ENCODE measurements at regions not wholly inside any gene's neighbourhood (a gene's known extent, or its start where the extent isn't known, plus 50 kb on each side); places are given as distances from the start of the nearest gene placed in this dataset.

GRCh38 chr3:30307372-30307950, 298.9 kb upstream of the TGFBR2 start:
- Histone ChIP-seq H3K36me3 (no peaks in the 10 kb centered on the region), H3K4me1 (peaks cover 0 to 7% (median 0%) of the 10 kb centered on the region in 9 donors), H3K9me3 (peaks cover 0 to 20% (median 0%) of the 10 kb centered on the region in 11 donors), H3K27me3 (no peaks in the 10 kb centered on the region), H3K4me3 (no peak overlapping the region), H3K27ac (peak overlapping the region in 1 of 10 donors; percentile 4)
- TF ChIP-seq CTCF (IDR thresholded peaks at IDR 0.05): no peak
- ATAC-seq: no peak
- intact Hi-C loops (cut with DNase I): no loop called here
- no peak for DNase-seq

DNA sequence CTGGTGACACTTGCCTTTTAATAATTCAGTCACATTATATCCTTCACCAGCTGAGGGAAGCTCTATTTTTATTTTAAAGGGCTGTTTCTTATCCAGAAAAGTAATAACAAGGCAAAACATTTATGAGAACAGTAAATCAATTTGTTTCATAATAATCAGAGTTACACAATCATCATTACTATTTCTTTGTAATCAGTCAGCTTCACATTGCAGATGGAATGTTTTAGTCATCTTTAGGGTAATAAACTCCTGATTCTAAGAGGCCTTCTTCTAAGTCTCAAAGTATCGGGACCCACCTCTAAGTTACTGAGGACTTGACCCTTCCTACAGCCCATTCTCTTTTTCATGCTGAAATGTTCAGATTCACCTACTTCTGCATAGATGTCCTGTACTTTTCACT, 298.3 kb upstream of the TGFBR2 start:
- Histone ChIP-seq H3K27me3 (no peaks in the 10 kb centered on the region), H3K36me3 (no peaks in the 10 kb centered on the region), H3K27ac (peak overlapping the region in 2 of 10 donors; percentile 4 to 19), H3K4me1 (peaks cover 0 to 7% (median 0%) of the 10 kb centered on the region in 9 donors), H3K4me3 (no peak overlapping the region), H3K9me3 (peaks cover 0 to 20% (median 0%) of the 10 kb centered on the region in 11 donors)
- DNase-seq (no peak), ATAC-seq (no peak)
- TF ChIP-seq CTCF (IDR thresholded peaks at IDR 0.05): no peak
- 88 to 90% methylated on average over 1 of the region's 1 CpG for WGBS, 2 donors
- intact Hi-C loops (cut with DNase I): no loop called here

- 81 to 83% methylated on average over 2 of the region's 2 CpGs for WGBS, 2 donors
- ATAC-seq: no peak
- no peak for TF ChIP-seq CTCF (IDR thresholded peaks at IDR 0.05)
- Histone ChIP-seq H3K27me3 (no peaks in the 10 kb centered on the region), H3K4me1 (peaks cover 0 to 15% (median 0%) of the 10 kb centered on the region in 9 donors), H3K4me3 (no peak overlapping the region), H3K9me3 (peaks cover 0 to 10% (median 0%) of the 10 kb centered on the region in 11 donors), H3K36me3 (no peaks in the 10 kb centered on the region), H3K27ac (no peak overlapping the region)
- intact Hi-C loops (cut with DNase I): loop anchor here in 1 of 10 donors (10.0 kb wide), 1 partner anchor 385 kb away; no protein-coding TSS in a partner anchor
- no peak for DNase-seq
These were observed 296.1 kb upstream of the TGFBR2 start for GRCh38 chr3:30309961-30310954.

DNA sequence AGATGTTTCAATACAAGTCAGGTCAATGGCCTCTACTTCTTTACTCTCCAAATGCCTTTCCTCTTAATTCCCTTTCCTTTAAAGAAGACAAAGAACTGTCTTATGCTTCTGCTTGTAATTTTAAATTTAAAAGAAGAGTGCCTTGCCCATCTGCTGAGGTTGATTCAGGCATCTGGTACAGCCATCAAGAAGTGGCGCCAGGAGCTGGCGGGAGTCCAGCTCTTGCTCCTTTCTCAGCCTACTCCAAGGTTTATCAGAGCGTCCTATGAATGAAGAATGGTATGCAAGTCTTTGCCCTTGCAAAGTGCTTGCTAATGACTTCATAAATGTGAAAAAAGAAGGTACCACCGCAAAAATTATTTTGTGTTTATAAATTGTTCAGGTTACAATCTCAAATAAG, 294.6 kb upstream of the TGFBR2 start:
- intact Hi-C loops (cut with DNase I): loop anchor here in 1 of 10 donors (10.0 kb wide), 1 partner anchor 383 kb away; no protein-coding TSS in a partner anchor
- ATAC-seq: no peak
- peaks cover 0 to 20% (median 0%) of the 10 kb centered on the region in 9 donors for H3K4me1 ChIP-seq
- no peak overlapping the region for H3K4me3 ChIP-seq
- H3K9me3 ChIP-seq: peaks cover 0 to 7% (median 0%) of the 10 kb centered on the region in 11 donors
- no peaks in the 10 kb centered on the region for H3K27me3 ChIP-seq
- TF ChIP-seq CTCF (IDR thresholded peaks at IDR 0.05): no peak
- no peaks in the 10 kb centered on the region for H3K36me3 ChIP-seq
- DNase-seq: peak in 1 of 2 donors; percentile 59
- WGBS, 2 donors: 44 to 68% methylated on average over 4 of the region's 4 CpGs
- H3K27ac ChIP-seq: no peak overlapping the region

Measured in heart right ventricle (tissue), 16 donors.